Prostate gland (tissue), 2 donors: ENCODE measurements at regions not wholly inside any gene's neighbourhood (a gene's known extent, or its start where the extent isn't known, plus 50 kb on each side); places are given as distances from the start of the nearest gene placed in this dataset.
"Not testable (repeated sequence)": the region's sequence is repeated elsewhere in the genome, so short reads cannot be mapped to it uniquely, and the experiment has no call there.

Source experiments
- DNase-seq: peaks from one replicate; pipeline ENCODE4 v3.0.0-alpha.2; 2019; ENCODE audit warnings: low spot score
- H3K27ac ChIP-seq, 2 donors: fragments of 200-600 bp; sonication (generic); 2 replicates each; pipeline ENCODE4 v1.5.1; 2017 to 2019
- H3K27me3 ChIP-seq: fragments of 200-600 bp; sonication (generic); replicated peaks from 2 replicates; pipeline ENCODE4 v1.5.1; 2019; ENCODE audit not compliant: insufficient read depth
- H3K36me3 ChIP-seq, 2 donors: fragments of 200-600 bp; sonication (generic); 1 replicate in 1 of 2; 2 replicates in 1 of 2; pipeline versions ENCODE4 v1.5.1 to v1.8.1; 2017 to 2019
- H3K4me1 ChIP-seq: fragments of 200-600 bp; sonication (generic); replicated peaks from 2 replicates; pipeline ENCODE4 v1.5.1; 2019
- H3K4me3 ChIP-seq, 2 donors: fragments of 200-600 bp; sonication (generic); 2 replicates each; pipeline ENCODE4 v1.5.1; 2017 to 2019
- H3K9me3 ChIP-seq: fragments of 200-600 bp; sonication (generic); 2 replicates; pipeline ENCODE4 v1.5.1; 2017
- CTCF ChIP-seq, 4 experiments: fragments of 200-600 bp in 2 of 4; fragments of 450-650 bp in 2 of 4; sonication (generic) in 2 of 4; IDR thresholded peaks; 1 replicate in 3 of 4; 2 replicates in 1 of 4; pipeline ENCODE4 v1.5.1; 2016 to 2019; ENCODE audit warnings: antibody characterized with exemption in 4 of 4, mild to moderate bottlenecking in 2 of 4, moderate library complexity in 2 of 4
- POLR2A ChIP-seq: fragments of 450-650 bp; IDR thresholded peaks from one replicate; pipeline ENCODE4 v1.6.1; 2016; ENCODE audit warnings: antibody characterized with exemption, mild to moderate bottlenecking
- POLR2AphosphoS5 ChIP-seq: sonication (generic); formaldehyde crosslinking; IDR thresholded peaks from one replicate; pipeline ENCODE4 v1.6.1; 2017; ENCODE audit warnings: antibody characterized with exemption
- WGBS: methylation state at CpG from one replicate; pipeline ENCODE4 v1.1.5; 2018; 5-methylcytosine and 5-hydroxymethylcytosine counted together
- intact Hi-C: fragments of 100-400 bp; cut with DNase I; formaldehyde crosslinking; loops from one replicate; pipeline ENCODE4 v1.14.2; 2022

GRCh38 chr5:53733853-53734252, 173.4 kb downstream of the NDUFS4 start:
- Histone ChIP-seq H3K9me3 (no peaks in the 10 kb centered on the region), H3K4me3 (no peak overlapping the region), H3K36me3 (no peaks in the 10 kb centered on the region), H3K27ac (no peak overlapping the region), H3K4me1 (no peaks in the 10 kb centered on the region), H3K27me3 (no peaks in the 10 kb centered on the region)
- no peak for DNase-seq
- intact Hi-C loops: no loop called here
- TF ChIP-seq CTCF (IDR thresholded peaks at IDR 0.05): no peak
- no peak for TF ChIP-seq POLR2AphosphoS5
- TF ChIP-seq POLR2A: no peak
- 71% methylated on average over 1 of the region's 1 CpG for WGBS

GRCh38 chr5:53738105-53738504, 177.7 kb downstream of the NDUFS4 start:
- no peaks in the 10 kb centered on the region for H3K4me1 ChIP-seq
- no peak overlapping the region for H3K27ac ChIP-seq
- intact Hi-C loops: no loop called here
- no peak for DNase-seq
- no peaks in the 10 kb centered on the region for H3K36me3 ChIP-seq
- TF ChIP-seq CTCF (IDR thresholded peaks at IDR 0.05) (no peak), POLR2A (no peak), POLR2AphosphoS5 (no peak)
- 93% methylated on average over 3 of the region's 3 CpGs for WGBS
- no peaks in the 10 kb centered on the region for H3K27me3 ChIP-seq
- H3K4me3 ChIP-seq: no peak overlapping the region
- H3K9me3 ChIP-seq: no peaks in the 10 kb centered on the region

GRCh38 chr5:53739111-53739510, 178.7 kb downstream of the NDUFS4 start:
- H3K27me3 ChIP-seq: no peaks in the 10 kb centered on the region
- no peaks in the 10 kb centered on the region for H3K9me3 ChIP-seq
- no peak overlapping the region for H3K27ac ChIP-seq
- intact Hi-C loops: no loop called here
- no peak for DNase-seq
- TF ChIP-seq POLR2A (no peak), CTCF (IDR thresholded peaks at IDR 0.05) (no peak), POLR2AphosphoS5 (no peak)
- H3K36me3 ChIP-seq: no peaks in the 10 kb centered on the region
- H3K4me1 ChIP-seq: no peaks in the 10 kb centered on the region
- H3K4me3 ChIP-seq: no peak overlapping the region
- WGBS: 78% methylated on average over 4 of the region's 4 CpGs

GRCh38 chr5:53749621-53750020, 189.2 kb downstream of the NDUFS4 start:
- Histone ChIP-seq H3K27me3 (no peaks in the 10 kb centered on the region), H3K36me3 (no peaks in the 10 kb centered on the region), H3K9me3 (no peaks in the 10 kb centered on the region), H3K4me3 (no peak overlapping the region), H3K27ac (no peak overlapping the region), H3K4me1 (no peaks in the 10 kb centered on the region)
- WGBS: 85% methylated on average over 1 of the region's 1 CpG
- DNase-seq: no peak
- intact Hi-C loops: no loop called here
- TF ChIP-seq POLR2A: no peak
- TF ChIP-seq CTCF (IDR thresholded peaks at IDR 0.05): no peak
- no peak for TF ChIP-seq POLR2AphosphoS5

- H3K4me3 ChIP-seq, H3K9me3 ChIP-seq, intact Hi-C loops, DNase-seq, H3K4me1 ChIP-seq, H3K27ac ChIP-seq, H3K36me3 ChIP-seq, H3K27me3 ChIP-seq: not testable (repeated sequence)
- 91% methylated on average over 7 of the region's 7 CpGs for WGBS
Measured at GRCh38 chr5:53752282-53752681, 191.8 kb downstream of the NDUFS4 start.
